SU-DHL-6 (cell line): ENCODE measurements at regions not wholly inside any gene's neighbourhood (a gene's known extent, or its start where the extent isn't known, plus 50 kb on each side); places are given as distances from the start of the nearest gene placed in this dataset.

ENCODE experiments used
- H2AFZ ChIP-seq: fragments of 200-600 bp; sonication (generic); 2 replicates; pipeline ENCODE4 v1.6.1; 2014; ENCODE audit warnings: low read depth, mild to moderate bottlenecking, moderate library complexity, mixed read lengths, antibody characterized with exemption, low read length; ENCODE audit not compliant: severe bottlenecking
- H3F3A ChIP-seq: fragments of 200-600 bp; shearing (Covaris generic); 2 replicates; pipeline ENCODE4 v1.6.0; 2016; ENCODE audit warnings: antibody characterized with exemption, mild to moderate bottlenecking; ENCODE audit not compliant: insufficient read depth
- H3K27ac ChIP-seq: fragments of 200-600 bp; sonication (generic); 2 replicates; pipeline ENCODE4 v1.5.1; 2016; ENCODE audit warnings: low read depth, mild to moderate bottlenecking, low read length, moderate library complexity, mixed read lengths
- H3K27me3 ChIP-seq: fragments of 200-600 bp; sonication (generic), shearing (Covaris generic); 2 replicates; pipeline ENCODE4 v1.6.0; 2014; ENCODE audit warnings: mild to moderate bottlenecking, low read length
- H3K36me3 ChIP-seq: fragments of 200-600 bp; sonication (generic); 2 replicates; pipeline ENCODE4 v1.6.1; 2014; ENCODE audit warnings: mild to moderate bottlenecking, low read length, mixed read lengths
- H3K4me2 ChIP-seq: fragments of 300-600, 200-600 bp; shearing (Covaris generic), sonication (generic); 2 replicates; pipeline ENCODE4 v1.6.0; 2014; ENCODE audit warnings: low read length, low read depth, mild to moderate bottlenecking; ENCODE audit not compliant: poor library complexity, severe bottlenecking
- H3K4me3 ChIP-seq: fragments of 200-600 bp; sonication (generic); 2 replicates; pipeline ENCODE4 v1.5.1; 2014; ENCODE audit warnings: antibody characterized with exemption, low read length, mild to moderate bottlenecking, mixed read lengths; ENCODE audit not compliant: insufficient read depth, poor library complexity, severe bottlenecking
- H3K79me2 ChIP-seq: fragments of 200-600 bp; sonication (generic); 2 replicates; pipeline ENCODE4 v1.6.1; 2014; ENCODE audit warnings: mild to moderate bottlenecking, low read length, moderate library complexity; ENCODE audit not compliant: insufficient read depth
- H3K9ac ChIP-seq: fragments of 200-600 bp; sonication (generic); 2 replicates; pipeline ENCODE4 v1.7.0; 2014; ENCODE audit warnings: mild to moderate bottlenecking, low read length
- H3K9me2 ChIP-seq: fragments of 200-600 bp; sonication (generic); replicated peaks from 2 replicates; pipeline ENCODE4 v1.6.1; 2014; ENCODE audit warnings: low read length; ENCODE audit not compliant: insufficient read depth
- H3K9me3 ChIP-seq: fragments of 200-600 bp; sonication (generic); 2 replicates; pipeline ENCODE4 v1.6.1; 2014; ENCODE audit warnings: low read length, mixed read lengths; ENCODE audit not compliant: insufficient read depth
- H4K20me1 ChIP-seq: fragments of 200-600 bp; sonication (generic); 2 replicates; pipeline ENCODE4 v1.6.1; 2014; ENCODE audit warnings: low read depth, mild to moderate bottlenecking, antibody characterized with exemption, low read length, moderate library complexity, mixed read lengths
- EZH2phosphoT487 ChIP-seq: fragments of 200-600 bp; sonication (generic), shearing (Covaris generic); conservative IDR thresholded peaks from 2 replicates; pipeline ENCODE4 v1.6.1; 2018; ENCODE audit warnings: mild to moderate bottlenecking, antibody characterized with exemption, low read length, moderate library complexity, mixed read lengths
- TF ChIP-seq, protein P1 (sequence below): fragments of 200-600 bp; sonication (generic); IDR thresholded peaks from one replicate; pipeline ENCODE4 v1.5.1; 2017; ENCODE audit warnings: antibody characterized with exemption, mild to moderate bottlenecking, low read length, moderate library complexity; ENCODE audit not compliant: insufficient read depth, poor library complexity, severe bottlenecking

DNA sequence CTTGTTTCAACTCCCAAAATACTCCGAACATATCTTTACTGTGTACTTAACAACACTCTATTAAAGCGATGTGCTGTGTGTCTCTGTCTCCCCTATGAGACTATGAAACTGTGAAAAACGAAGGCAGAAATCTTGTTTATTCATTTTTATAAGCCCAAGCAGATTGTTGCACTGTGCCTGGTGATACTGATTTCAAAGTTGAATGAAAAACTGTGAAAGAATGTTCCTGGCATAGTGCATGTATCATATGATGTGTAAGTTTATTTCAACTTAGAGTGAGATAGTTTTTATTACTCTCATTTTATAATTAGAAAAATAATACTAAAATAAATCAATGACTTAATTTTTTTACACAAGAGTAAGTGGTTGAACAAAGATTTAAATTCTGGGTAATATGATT lies 471.9 kb upstream of the PCDH15 start:
- Histone ChIP-seq H3F3A (no peaks in the 10 kb centered on the region), H4K20me1 (no peaks in the 10 kb centered on the region), H3K4me3 (no peak overlapping the region), H3K9me3 (no peaks in the 10 kb centered on the region), H2AFZ (no peak overlapping the region), H3K9ac (no peak overlapping the region), H3K27ac (no peak overlapping the region), H3K9me2 (no peaks in the 10 kb centered on the region), H3K27me3 (no peaks in the 10 kb centered on the region), H3K79me2 (no peaks in the 10 kb centered on the region), H3K4me2 (no peak overlapping the region), H3K36me3 (no peaks in the 10 kb centered on the region)
- no peak for TF ChIP-seq EZH2phosphoT487
- TF ChIP-seq, protein P1, sequence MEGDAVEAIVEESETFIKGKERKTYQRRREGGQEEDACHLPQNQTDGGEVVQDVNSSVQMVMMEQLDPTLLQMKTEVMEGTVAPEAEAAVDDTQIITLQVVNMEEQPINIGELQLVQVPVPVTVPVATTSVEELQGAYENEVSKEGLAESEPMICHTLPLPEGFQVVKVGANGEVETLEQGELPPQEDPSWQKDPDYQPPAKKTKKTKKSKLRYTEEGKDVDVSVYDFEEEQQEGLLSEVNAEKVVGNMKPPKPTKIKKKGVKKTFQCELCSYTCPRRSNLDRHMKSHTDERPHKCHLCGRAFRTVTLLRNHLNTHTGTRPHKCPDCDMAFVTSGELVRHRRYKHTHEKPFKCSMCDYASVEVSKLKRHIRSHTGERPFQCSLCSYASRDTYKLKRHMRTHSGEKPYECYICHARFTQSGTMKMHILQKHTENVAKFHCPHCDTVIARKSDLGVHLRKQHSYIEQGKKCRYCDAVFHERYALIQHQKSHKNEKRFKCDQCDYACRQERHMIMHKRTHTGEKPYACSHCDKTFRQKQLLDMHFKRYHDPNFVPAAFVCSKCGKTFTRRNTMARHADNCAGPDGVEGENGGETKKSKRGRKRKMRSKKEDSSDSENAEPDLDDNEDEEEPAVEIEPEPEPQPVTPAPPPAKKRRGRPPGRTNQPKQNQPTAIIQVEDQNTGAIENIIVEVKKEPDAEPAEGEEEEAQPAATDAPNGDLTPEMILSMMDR: no peak

DNA sequence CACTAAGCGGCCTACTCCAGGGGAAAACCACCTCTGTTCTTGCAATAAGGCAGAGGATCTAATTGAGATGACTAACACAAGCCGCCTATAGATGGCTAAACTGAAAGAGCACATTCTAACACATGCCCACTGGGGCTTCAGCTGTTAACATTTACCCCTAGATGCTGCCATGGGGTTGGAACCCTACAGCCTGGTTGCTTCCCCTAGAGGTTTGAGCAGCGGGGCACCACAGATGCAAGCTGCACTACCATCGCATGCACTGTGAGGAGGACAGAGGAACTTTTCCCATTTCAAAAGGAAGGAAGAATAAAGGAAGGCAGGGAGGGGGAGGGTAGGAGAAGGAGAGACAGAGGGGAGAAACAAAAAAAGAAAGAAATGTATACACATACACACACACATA lies 465.8 kb upstream of the PCDH15 start:
- Histone ChIP-seq H2AFZ (no peak overlapping the region), H3K9ac (no peak overlapping the region), H3F3A (no peaks in the 10 kb centered on the region), H3K36me3 (no peaks in the 10 kb centered on the region), H3K9me2 (no peaks in the 10 kb centered on the region), H3K4me2 (no peak overlapping the region), H3K27me3 (no peaks in the 10 kb centered on the region), H3K4me3 (no peak overlapping the region), H3K9me3 (no peaks in the 10 kb centered on the region), H4K20me1 (no peaks in the 10 kb centered on the region), H3K79me2 (no peaks in the 10 kb centered on the region), H3K27ac (no peak overlapping the region)
- TF ChIP-seq, protein P1: no peak

DNA sequence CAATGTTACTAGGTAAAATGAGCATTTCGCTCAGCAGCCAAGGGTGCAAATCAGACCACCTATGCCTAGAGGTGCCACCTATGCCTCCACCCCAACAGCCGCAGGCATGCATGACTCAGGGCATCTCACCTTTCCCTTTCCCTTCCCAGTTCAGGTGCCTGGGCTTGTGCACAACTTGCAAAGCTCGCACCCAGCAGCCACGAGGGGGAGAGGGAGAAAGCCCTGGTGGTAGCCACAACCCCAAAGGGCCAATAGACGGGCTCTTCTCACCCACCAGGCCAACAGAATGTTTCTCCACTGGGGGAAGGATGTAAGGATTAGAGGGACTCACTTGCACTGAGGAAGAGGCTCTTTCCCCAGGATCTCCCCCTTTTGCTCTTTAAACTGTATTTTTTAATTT lies 462.3 kb upstream of the PCDH15 start:
- no peak overlapping the region for H3K4me2 ChIP-seq
- H3K27me3 ChIP-seq: no peaks in the 10 kb centered on the region
- no peak overlapping the region for H3K4me3 ChIP-seq
- no peak overlapping the region for H3K27ac ChIP-seq
- TF ChIP-seq, protein P1: no peak
- TF ChIP-seq EZH2phosphoT487: no peak
- no peaks in the 10 kb centered on the region for H3K9me2 ChIP-seq
- no peaks in the 10 kb centered on the region for H3K79me2 ChIP-seq
- no peak overlapping the region for H3K9ac ChIP-seq
- H3F3A ChIP-seq: no peaks in the 10 kb centered on the region
- H3K36me3 ChIP-seq: no peaks in the 10 kb centered on the region
- H3K9me3 ChIP-seq: no peaks in the 10 kb centered on the region
- H2AFZ ChIP-seq: no peak overlapping the region
- no peaks in the 10 kb centered on the region for H4K20me1 ChIP-seq

DNA sequence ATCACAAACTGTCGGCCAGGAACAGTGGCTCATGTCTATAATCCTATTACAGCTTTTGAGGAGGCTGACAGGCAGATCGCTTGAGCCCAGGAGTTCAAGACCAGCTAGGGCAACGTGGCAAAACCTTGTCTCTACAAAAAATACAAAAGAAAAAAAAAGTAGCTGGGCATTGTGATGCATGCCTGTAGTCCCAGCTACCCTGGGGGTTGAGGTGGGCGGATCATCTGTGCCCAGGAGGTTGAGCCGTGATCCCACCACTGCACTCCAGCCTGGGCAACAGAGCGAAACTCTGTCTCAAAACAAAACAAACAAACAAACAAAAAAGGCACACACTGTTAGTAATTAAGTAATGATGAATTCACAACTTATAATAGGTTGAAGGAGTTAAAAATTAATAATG lies 441.5 kb upstream of the PCDH15 start:
- no peak overlapping the region for H3K9ac ChIP-seq
- H3K4me2 ChIP-seq: no peak overlapping the region
- no peaks in the 10 kb centered on the region for H3K36me3 ChIP-seq
- no peaks in the 10 kb centered on the region for H4K20me1 ChIP-seq
- no peaks in the 10 kb centered on the region for H3K79me2 ChIP-seq
- no peaks in the 10 kb centered on the region for H3K9me2 ChIP-seq
- H3K9me3 ChIP-seq: no peaks in the 10 kb centered on the region
- H2AFZ ChIP-seq: no peak overlapping the region
- H3K4me3 ChIP-seq: no peak overlapping the region
- H3K27me3 ChIP-seq: no peaks in the 10 kb centered on the region
- H3F3A ChIP-seq: no peaks in the 10 kb centered on the region
- H3K27ac ChIP-seq: no peak overlapping the region
- TF ChIP-seq EZH2phosphoT487: no peak
- TF ChIP-seq, protein P1: no peak
